ENCODE measurements at regions not wholly inside any gene's neighbourhood (a gene's known extent, or its start where the extent isn't known, plus 50 kb on each side); places are given as distances from the start of the nearest gene placed in this dataset.

DNA sequence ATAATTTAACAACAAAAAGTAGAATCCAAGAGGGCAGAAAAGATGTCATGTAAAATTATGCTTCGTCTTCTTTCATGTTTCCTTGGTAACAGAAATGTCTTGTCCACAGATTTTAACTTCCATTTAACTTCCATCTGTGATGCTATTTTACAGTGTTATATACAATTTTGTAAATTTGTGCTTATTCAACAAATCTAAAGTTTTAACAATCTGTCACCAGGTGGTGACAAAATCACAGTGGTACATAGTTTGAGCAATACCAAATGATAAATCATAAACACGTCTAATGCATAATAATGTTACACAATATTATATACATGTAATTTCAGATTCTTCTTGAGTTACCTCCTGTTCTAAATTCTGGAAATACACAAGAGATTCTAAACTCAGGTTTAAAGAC, 784.4 kb upstream of the CELF2 start:
- no peak for DNase-seq

DNA sequence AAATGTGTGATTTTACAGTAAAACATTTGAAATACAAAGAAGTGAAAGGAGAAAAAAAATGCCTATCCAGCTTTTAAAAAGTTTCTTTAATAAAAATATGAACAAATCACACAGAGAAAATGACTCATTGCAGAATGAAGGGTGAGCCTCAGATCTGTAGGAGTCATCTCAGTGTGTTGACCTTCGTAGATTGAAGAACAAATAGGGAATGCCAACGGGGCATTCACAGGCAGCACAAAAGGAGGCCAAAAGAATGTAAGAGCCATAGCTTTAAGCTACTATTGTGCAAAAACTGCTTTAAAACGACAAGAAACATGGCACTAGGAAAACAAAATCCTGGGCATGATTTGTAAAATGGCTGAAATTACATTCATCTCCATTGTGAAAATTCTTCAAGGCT, 782.7 kb upstream of the CELF2 start:
- DNase-seq: no peak

DNA sequence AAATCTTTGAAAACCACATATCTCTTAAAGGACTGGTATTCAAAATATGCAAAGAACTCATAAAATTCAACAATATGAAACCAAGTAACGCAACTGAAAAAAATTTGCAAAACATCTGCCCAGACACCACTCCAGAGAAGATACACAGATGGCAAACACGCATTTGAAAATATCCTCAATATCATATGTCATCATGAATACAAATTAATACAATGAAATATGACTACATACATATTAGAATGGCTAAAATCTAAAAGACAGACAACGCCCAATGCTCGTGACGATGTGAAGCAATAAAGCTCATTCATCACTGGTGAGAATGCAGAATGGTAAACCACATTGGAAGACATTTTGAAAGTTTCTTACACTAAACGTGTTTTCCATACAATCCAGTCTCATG, 770.1 kb upstream of the CELF2 start:
- DNase-seq: no peak

DNA sequence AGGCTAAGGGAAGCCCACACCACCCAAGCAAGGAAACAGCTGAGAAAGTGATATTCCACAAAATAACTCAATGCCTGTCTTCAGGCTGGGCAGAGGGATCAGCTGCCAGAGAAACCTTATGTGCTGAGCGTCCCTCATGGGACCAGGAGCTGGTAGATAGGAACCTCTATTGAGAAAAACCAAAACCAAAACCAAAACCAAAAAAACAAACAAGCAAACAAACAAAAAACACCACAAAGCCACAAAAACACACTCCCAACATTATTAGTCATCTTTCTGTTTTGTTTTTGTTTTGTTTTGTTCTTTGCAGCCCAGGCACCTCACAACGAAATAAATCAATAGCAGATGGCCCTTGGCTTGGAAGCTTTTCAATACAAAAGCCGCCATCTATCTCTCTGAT, 760.8 kb upstream of the CELF2 start:
- no peak for DNase-seq

DNA sequence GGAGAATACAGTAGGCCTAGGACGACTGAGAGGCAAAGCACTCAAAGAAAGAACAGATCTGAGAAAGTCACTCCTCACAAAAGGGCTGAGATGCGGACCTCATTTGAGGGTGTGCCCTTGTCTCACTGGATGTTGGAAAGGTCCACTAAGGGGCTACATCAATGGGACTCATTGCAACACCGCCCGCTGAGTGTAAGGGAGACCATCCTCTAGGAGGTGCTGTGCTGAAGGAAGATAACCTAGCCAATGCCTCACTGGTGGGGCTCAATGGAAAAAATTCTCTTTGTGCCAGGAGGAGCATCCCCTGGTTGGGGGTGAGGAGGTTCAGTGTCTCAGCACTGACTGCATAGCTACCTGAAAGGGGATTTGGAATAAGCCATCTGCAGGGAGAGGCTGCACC, 758.7 kb upstream of the CELF2 start:
- no peak for DNase-seq

DNA sequence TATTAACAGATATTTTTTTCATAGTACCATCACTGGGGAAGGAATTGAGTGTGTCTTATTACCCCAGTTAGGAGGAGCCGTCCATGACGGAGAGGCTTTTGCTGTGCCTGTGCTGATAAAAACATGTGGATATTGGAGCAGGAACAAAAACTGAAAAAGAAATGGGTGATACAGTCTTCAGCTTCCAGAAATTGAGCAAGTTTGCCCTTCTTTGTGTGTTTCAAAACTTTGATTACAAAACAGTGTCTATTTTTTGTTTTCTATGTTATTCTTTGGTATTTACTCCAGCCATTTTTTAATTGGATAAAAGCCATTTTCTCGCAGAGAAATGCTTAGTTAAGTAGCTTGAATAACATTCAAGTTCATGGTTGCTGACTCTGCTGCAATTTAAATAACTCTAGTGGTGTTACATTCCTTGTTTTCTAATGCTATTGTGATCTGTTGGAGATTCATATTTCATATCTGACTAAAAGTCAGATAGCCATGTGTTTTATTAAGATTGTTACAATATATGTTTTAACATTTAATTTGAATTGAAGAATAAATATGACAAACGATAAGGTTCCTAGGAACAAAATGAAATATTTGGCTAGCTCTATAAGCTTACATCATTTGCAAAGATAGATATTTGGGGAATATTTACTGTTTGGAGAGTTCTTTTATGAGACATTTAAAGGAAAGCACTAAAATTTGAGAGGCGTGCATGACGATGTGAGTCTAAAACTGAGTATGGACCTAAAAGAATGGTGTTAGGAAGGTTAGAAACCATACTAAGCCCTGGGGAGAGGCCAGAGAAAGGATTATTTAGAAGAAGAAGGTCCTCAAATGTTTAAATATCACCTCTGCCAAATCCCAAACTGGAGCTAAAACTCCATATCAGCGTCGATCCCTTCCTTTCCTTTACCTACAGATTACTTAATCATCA, 747.3 kb upstream of the CELF2 start:
- no peak for DNase-seq

DNA sequence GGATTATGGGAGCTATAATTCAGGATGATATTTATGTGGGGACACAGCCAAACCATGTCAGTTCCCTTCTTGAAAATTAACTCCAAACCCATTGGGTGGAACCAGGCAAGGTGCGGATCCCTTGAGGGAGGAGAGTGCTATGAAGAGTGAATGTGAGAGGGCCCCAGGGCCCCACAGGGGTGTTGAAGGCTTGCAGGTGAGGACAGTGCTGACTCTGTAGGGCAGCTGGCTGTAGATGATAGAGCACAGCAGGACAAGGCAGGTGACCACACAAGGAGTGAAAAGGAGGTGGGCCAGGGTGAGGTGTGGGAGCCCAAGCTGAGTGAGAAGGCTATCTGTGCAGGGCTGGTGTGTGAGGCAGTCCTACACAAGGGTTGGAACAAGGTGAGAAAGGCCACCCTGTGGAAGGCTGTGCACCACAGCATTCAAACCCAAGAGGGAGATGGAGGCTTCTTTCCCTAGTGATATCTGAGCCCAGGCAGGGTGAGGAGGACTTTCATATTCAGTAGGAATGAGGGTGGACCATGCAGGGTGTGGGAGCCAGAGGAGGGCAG, 746.0 kb upstream of the CELF2 start:
- DNase-seq: no peak

DNA sequence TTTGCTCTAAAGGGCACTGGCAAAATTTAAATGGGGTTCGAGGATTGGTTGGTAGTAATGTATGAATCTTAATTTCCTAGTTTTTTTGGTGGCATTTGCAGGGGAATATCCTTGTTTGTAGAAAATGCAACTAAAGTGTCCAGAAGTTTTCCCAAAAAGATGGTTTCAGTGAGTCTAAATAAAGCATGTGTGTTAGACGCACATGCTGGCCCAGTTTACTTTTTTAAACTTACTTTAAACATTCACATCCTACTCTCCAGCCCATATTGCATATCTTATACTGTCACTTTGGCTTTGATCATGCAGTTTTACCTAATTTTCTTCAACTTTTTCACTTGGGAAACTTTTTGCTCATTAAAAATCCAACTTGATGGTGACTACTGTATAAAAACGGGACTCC, 744.0 kb upstream of the CELF2 start:
- no peak for DNase-seq

DNA sequence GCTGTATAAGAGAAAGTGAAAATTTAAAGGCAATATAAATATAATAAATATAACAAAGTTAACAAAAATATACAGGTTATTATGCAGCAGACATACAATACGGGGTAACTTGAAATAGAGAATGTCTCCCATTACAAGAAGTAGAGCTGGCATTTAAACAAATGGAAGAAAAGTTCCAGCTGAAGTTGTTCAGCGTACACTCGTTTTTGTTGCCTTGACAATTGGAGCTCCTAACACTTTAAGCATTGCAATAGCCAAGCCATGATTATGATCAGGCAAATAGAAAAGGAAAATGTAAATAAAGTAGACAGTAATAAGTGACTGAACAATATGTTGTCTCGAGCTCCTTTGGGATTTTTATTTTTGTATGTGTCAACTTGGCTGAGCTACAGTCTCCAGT, 737.8 kb upstream of the CELF2 start:
- no peak for DNase-seq

DNA sequence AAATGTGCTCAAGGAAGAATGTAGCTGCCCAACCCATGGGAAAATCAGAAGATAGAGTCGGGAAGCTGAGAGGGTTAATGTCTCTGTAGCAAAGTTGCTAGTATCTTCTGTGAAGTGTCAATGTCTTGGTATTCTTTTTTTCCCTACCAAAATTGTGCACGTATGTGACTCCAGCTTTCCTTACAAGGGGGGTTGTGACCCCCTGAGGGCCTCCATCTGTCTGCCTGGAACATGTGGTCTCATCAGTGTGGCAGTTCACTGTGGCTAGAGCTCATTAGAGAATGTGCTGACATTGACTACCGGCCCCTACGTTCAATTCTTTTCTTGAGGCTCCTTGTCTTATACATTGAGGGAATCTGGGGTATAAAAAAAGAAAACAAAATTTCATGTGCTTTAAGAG, 725.2 kb upstream of the CELF2 start:
- no peak for DNase-seq

DNA sequence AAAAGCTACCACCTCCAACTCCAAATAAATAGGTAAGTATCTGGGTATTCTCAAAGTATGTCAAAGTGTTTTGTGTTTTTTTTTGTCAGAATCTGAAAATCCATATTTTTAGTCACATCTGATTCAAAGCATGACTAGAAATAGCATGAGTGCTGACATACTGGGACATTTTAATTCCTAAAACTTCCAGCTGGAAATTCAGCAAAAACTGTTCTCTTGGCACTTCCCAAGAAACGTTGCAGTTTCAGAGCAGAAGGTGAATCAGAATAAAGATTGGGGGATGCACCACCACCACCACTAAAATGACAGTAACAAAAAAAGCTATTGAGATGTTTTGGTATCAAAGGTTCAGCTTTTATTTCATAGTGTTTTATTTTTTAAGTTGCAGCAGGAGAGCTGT, 724.6 kb upstream of the CELF2 start:
- DNase-seq: no peak

DNA sequence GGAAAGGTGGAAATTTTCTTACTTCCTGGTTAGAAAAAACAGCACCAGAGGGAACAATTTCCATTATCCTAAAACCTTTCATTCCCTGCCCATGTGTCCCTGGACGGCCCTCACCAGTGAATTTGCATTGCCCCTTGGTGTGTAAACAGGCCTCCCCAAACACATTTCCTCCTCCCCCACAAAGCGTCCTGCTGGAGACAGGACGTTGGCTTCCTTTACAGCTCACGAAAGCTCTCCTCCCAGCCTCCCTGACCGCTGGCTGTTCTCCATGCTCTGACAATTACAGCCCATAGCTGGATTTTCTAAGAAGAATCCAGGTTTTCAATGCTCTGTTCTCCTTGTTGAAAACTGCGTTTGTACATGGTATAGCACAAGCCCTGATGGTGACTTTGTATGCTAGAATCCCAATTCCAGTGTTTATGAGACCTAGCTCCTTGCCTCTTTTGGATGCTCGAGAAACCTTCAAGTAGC, 724.2 kb upstream of the CELF2 start:
- no peak for DNase-seq

DNA sequence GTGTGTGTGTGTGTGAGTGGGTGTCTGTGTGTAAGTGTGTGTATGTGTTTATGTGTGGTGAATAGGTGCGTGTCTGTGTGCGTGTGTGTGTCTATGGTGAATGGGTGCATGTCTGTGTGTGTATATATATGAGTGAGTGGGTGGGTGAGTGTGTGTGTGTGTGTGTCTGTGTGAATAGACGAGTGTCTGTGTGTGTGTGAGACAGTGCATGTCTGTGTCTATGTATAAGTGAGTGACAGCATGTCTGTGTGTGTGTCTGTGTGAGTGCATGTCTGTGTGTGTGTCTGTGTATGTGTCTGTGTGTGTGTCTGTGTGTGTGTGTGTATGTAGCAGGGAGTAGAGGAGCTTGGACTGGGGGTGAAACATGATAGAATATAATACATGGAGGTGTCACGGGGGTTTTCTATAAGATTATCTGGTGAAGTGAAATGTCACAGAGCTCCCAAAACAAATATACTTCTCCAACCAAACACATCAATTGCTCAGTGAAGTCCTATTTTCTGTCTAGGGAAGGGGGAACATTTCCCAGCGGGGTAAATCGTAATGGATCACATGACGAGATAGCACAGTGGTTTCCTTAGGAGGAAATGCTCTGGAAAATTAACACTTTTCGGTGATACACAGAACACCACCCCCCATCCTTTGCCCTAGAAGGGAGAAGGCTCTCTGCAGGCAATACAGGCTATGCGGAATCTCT, 723.3 kb upstream of the CELF2 start:
- DNase-seq: no peak

DNA sequence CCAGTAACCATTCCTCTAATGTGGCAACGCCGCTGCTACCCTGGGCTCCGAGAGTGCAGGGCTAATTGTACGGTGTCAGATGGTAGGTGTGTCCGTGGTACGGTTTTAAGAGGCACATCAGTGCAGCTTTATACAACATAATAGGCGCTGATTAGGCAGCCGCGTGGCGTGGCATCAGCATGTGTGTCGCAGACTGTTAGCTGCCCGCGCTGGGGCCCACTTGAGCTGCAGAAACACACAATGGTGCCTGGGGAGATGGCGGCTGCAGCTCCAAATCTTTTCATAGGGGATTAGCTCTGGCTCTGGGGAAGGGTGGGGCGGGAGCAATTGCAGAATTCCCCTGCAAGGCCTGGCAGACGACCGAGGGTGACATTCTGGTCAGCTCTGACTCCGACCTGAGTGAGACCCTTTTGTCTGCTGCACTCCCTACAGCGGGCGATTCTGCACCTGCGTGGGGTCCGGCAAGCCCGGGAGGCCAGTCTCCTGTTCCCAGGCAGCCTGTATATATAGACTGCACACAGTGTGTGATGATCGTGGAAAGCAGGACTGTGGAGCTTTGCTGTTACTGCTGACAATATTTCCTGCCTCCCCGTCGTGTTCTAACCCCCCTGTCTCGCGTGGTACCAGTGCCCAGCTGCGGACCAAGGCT, 722.7 kb upstream of the CELF2 start:
- DNase-seq: no peak

DNA sequence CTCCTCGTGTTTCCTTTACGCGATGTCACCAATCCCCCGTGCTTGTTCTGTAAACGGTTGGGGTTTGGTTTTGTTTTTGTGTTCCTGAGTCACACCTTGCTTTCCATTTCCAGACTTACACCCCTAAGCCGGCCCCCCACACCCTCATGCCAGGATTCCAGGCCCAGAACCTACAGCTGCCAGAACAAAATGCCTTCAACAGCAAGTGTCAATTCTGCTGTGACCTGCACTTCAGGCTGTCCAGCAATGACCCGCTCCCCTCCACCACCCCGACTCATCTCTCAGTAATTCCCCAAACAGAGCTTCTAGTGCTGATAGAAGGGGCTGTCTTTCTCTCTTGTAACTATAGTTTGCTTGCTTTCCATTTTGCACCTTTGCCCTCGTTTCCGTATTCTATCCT, 722.1 kb upstream of the CELF2 start:
- DNase-seq: no peak

DNA sequence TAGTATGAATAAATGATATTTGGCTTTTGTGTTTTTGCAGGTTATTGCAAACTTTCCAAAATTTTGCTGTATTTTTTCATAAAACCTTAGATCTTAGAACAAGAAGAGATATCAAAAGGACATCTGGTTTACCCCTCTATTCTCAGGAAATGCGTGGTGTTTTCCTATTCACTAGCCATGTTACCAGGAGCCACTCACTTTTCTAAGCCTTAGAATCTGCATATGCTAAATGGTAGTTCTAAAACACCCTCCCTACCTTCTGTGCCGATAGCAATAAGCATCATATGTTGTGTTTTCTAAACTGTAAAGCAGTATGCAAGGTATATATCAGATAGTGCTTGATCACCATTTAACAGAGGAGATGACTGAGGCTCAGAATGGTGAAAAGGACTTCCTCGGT, 715.0 kb upstream of the CELF2 start:
- no peak for DNase-seq

DNA sequence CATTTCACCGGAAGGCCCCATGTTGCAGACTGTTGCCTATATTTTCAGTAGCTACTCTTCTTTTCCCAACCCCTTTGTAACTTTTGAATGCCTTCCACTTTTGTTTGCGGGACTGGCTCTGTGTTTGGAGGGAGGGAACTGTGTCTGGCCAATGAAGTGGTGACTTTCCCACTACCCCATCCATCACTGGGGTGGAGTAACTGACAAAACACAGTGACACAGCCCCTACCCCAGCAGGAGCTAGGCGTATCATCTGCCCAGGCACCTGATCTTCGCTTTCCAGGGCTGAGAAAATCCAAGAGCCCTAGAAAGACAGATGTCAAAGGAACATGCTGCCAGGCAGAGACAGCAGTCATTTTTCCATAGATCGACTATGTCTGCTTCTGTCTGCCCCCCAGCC, 710.6 kb upstream of the CELF2 start:
- DNase-seq: no peak

DNA sequence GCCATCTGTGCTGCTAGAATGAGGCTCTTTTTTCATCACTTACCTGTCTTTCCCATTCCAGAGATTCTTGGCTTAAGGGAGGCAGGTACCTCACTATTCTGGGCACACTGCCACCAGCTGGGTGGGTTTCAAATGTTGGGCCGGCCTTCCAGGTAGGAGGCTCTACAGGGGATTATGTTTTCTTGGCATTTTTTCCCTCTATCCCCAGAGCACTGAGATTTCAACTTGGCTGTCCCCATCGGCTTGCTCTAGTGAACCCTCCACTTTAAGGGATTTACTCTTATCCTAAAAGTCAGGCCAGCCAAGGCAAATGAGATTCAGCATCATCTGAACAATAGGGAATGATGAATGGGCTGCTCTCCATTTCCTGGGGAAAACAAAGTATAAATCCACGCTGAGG, 710.1 kb upstream of the CELF2 start:
- no peak for DNase-seq

DNA sequence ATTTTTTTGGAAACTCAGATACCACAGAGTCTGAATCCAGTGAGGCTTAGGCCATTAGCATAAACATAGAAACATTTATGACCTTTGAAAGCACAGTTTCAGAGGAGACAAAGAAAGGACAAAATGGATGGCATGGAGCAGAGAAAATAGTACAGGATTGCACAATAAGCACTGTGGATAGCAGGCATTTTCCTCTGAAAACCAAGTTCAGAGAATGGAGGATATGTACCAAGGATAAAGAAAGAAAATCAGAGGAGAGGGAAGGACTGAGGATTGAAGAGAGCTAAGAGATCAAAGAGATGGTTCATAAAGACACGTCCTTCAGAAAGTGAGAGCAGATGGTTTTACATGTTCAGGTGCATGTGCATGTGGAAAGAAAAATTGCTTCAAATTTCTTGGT, 707.2 kb upstream of the CELF2 start:
- no peak for DNase-seq

DNA sequence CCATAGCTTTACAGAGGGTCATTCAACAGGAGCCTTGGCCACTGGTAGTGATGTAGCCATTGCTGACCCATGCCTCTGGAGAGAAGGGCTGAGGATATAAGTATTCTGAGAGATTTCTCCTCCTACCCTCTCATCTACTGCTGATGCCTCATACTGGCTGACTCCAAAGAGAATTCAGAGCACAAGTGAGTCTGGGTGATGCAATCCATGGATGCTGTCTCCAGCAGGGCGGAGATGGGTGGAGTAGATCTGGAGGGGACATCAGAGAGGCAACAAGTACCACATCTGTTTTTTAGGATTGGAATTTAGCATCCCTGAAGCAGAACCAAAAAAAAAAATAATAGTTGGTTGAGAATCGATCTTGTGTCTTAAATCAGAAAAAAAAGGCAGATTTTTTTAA, 705.7 kb upstream of the CELF2 start:
- no peak for DNase-seq

DNA sequence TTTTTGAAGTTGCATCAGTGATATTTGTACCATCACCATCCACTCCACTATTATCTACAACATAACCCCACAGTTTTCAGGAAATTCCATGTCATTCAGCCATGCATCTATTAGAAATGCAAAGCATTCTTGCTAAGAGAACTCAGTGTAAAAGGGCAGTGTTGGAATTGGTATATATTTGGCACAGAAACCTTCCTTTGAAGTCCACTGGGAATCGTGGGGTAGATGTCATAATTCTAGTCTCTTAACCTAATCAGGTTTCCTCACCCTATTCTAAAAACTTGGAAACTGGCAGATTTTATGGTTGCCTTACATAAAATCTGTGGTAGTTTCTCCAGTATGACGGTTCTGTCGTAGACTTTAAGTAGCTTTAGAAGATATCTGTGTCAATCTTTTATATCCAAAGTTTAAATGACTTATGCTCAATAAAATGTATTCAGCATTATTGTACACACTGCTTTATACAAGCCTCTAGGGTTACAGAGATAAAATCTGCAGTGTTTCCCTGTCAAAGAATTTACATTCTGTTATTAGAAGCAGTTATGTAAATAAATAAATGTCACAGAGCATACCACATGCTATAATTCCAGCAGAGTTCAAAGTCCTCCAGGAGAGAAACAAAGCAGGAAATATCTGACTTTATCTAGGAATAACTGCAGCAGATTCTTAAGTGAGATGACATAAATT, 704.4 kb upstream of the CELF2 start:
- no peak for DNase-seq

DNA sequence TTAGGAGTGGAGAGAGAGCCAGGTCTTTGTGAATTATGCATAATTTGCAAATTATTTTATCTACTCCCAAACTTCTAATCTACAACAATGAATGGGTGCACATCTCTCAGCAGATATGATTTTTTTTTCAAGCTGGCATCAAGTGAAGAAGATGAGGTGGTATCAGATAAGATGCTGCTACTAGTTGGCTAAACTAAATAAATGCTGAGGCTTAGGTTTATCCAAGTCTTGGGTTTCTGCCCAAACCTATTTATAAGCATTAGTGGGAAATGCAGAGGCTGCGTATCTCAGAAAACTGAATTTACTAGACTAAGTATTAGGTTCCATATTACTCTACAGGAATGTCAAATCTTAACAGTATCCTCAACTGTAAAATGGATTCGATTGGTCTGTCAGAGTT, 703.0 kb upstream of the CELF2 start:
- DNase-seq: no peak

DNA sequence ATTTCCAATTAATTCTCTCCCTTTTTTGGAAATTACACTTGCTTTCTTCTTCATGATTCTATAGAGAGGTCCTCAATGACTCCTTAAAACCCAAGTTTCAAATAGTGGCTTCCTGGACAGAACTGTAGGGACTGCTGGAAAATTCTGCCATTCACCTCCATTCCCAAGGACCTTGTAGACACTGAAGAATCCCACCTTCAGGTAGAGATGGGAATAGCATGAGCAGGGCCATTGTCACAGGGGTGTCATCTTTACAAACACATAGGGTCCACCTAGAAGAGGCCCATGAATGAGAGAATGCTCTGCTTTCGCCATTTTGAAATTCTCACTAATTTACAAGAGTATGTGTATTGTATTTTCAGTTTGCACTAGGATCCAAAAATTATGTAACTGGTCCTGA, 701.7 kb upstream of the CELF2 start:
- DNase-seq: no peak
